Cardiac fibroblast (primary cell): ENCODE measurements at regions not wholly inside any gene's neighbourhood (a gene's known extent, or its start where the extent isn't known, plus 50 kb on each side); places are given as distances from the start of the nearest gene placed in this dataset.
A peak's percentile ranks its signal among the peaks of the same experiment; 100 is the strongest.
"Not testable (repeated sequence)": the region's sequence is repeated elsewhere in the genome, so short reads cannot be mapped to it uniquely, and the experiment has no call there.

ENCODE experiments used
- DNase-seq, 2 donors: peaks; one replicate each; pipeline versions ENCODE4 v3.0.0 to v3.0.0-alpha.2; 2010; ENCODE audit warnings: low read depth in 2 of 2
- H3K4me3 ChIP-seq, 2 donors: replicated peaks in 1 of 2; 1 replicate in 1 of 2; 2 replicates in 1 of 2; pipeline ENCODE4 v1.5.1; 2011; ENCODE audit warnings: low read depth in 2 of 2, low read length in 2 of 2, mild to moderate bottlenecking in 2 of 2, moderate library complexity in 1 of 2
- CTCF ChIP-seq: IDR thresholded peaks from one replicate; pipeline ENCODE4 v1.5.1; 2011; ENCODE audit warnings: low read depth, mild to moderate bottlenecking, low read length, inconsistent platforms

- not testable (repeated sequence) for H3K4me3 ChIP-seq, DNase-seq
Measured at GRCh38 chr1:95297906-95298305, 63.9 kb downstream of the RWDD3 start.

GRCh38 chr1:95301091-95301490, 67.1 kb downstream of the RWDD3 start:
- no peak for DNase-seq
- TF ChIP-seq CTCF = no peak
- H3K4me3 ChIP-seq = no peak overlapping the region

- H3K4me3 ChIP-seq = no peak overlapping the region
- no peak for TF ChIP-seq CTCF
- no peak for DNase-seq
Measured at GRCh38 chr1:95301614-95302013, 67.6 kb downstream of the RWDD3 start.

GRCh38 chr1:95304803-95305202, 70.8 kb downstream of the RWDD3 start:
- TF ChIP-seq CTCF = no peak
- no peak for DNase-seq
- H3K4me3 ChIP-seq = no peak overlapping the region

GRCh38 chr1:95308276-95309030, 74.4 kb downstream of the RWDD3 start:
- no peak overlapping the region for H3K4me3 ChIP-seq
- TF ChIP-seq CTCF = no peak
- no peak for DNase-seq

- TF ChIP-seq CTCF = peak; percentile 59
- peak; percentile 48 to 56 for DNase-seq
Measured at GRCh38 chr1:95309031-95309471, 75.0 kb downstream of the RWDD3 start.

GRCh38 chr1:95311014-95311413, 77.0 kb downstream of the RWDD3 start:
- DNase-seq = no peak
- H3K4me3 ChIP-seq = no peak overlapping the region

More at GRCh38 chr1:95309031-95309471, 75.0 kb downstream of the RWDD3 start:
- no peak overlapping the region for H3K4me3 ChIP-seq

More at GRCh38 chr1:95311014-95311413, 77.0 kb downstream of the RWDD3 start:
- TF ChIP-seq CTCF = no peak
